ENCODE measurements at regions not wholly inside any gene's neighbourhood (a gene's known extent, or its start where the extent isn't known, plus 50 kb on each side); places are given as distances from the start of the nearest gene placed in this dataset.

- Histone ChIP-seq H3K27ac (no peak overlapping the region), H3K4me1 (replicated peaks in 1 of 2) (no peaks in the 10 kb centered on the region), H3K4me3 (no peak overlapping the region)
- ATAC-seq (replicated peaks in 6 of 8) = no peak
- 13 to 83% (median 67%) methylated on average over 1 to 2 of the region's 2 CpGs; no CpG with 5 or more reads in 3 of the 10 experiments for WGBS, 10 experiments
- in situ Hi-C loops (cut with MboI; ENCODE audit: low pct_unique_long_range_greater_than_20kb in 2 of 9, low sequenced_read_pairs in 9 of 9, unreplicated experiment in 9 of 9) = no loop called here
These were observed 147.2 kb downstream of the TRIB2 start for GRCh38 chr2:12863937-12864336.

DNA sequence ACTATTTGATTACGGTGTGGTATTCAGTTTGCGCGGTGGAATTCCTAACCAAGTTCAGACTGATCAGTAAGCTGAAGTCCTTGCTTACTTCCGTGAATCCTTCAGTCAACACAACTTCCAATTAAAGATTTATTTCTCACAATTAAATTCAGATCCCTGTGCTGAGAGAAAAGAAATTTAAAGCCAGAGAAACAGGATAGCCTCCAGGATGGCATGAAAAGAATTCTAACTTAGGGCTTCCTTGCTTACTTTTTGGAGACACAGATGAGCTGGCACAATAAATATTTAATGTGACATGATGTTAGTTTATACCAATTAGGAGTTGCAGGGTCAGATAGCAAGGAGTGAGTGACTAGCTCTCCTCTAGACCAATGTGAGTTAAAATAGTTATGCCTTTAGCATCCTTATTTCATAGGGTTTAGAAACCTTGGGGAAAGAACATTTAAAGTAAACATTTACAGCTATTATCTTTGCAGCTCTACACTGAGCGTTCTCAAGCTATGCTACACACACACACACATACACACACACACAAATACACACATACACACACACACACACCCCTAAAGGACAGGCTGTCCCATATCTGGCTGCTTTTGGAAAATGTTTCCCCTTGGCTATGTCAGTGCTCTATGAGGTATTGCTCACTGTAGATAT is 151.0 kb downstream of the TRIB2 start:
- in situ Hi-C loops (cut with MboI; ENCODE audit: low pct_unique_long_range_greater_than_20kb in 2 of 9, low sequenced_read_pairs in 9 of 9, unreplicated experiment in 9 of 9) = no loop called here
- Histone ChIP-seq H3K27ac (no peak overlapping the region), H3K4me3 (no peak overlapping the region), H3K4me1 (replicated peaks in 1 of 2) (peaks cover 0 to 14% of the 10 kb centered on the region in 2 donors)
- ATAC-seq (replicated peaks in 6 of 8) = no peak
- 78 to 100% (median 95%) methylated on average over 1 to 5 of the region's 5 CpGs; no CpG with 5 or more reads in 3 of the 10 experiments for WGBS, 10 experiments

DNA sequence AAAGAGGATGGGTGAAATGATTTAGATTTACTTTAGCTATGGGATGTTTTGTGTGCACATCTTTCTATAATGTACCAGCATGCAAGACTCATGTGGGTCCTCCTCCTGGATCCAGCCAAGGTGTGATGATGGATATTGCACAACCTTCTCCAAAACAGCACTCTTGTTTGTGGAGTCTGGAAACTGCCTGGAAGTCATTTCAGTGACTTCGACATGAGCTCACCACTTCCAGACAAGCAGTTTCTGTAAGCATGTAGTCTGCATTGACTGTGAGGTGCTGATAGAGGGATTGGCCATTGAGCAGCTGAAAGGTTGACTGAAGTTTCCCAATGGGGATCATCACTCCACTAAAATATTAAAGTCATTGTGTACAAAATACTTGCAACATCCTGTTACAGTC is 154.0 kb downstream of the TRIB2 start:
- Histone ChIP-seq H3K4me1 (replicated peaks in 1 of 2) (peaks cover 0 to 16% of the 10 kb centered on the region in 2 donors), H3K27ac (no peak overlapping the region), H3K4me3 (no peak overlapping the region)
- peak in 1 of 8 experiments; percentile 24 for ATAC-seq (replicated peaks in 6 of 8)
- 40 to 100% (median 80%) methylated on average over 1 of the region's 1 CpG; no CpG with 5 or more reads in 7 of the 10 experiments for WGBS, 10 experiments
- in situ Hi-C loops (cut with MboI; ENCODE audit: low pct_unique_long_range_greater_than_20kb in 2 of 9, low sequenced_read_pairs in 9 of 9, unreplicated experiment in 9 of 9) = no loop called here

- WGBS, 10 experiments = 74 to 100% (median 89%) methylated on average over 1 to 6 of the region's 6 CpGs
- H3K27ac ChIP-seq = no peak overlapping the region
- H3K4me1 ChIP-seq (replicated peaks in 1 of 2) = peaks cover 0 to 16% of the 10 kb centered on the region in 2 donors
- in situ Hi-C loops (cut with MboI; ENCODE audit: low pct_unique_long_range_greater_than_20kb in 2 of 9, low sequenced_read_pairs in 9 of 9, unreplicated experiment in 9 of 9) = no loop called here
- peak in 5 of 8 experiments; percentile 54 to 96 (median 72) for ATAC-seq (replicated peaks in 6 of 8)
- H3K4me3 ChIP-seq = no peak overlapping the region
These were observed 155.1 kb downstream of the TRIB2 start for GRCh38 chr2:12871694-12872315.

GRCh38 chr2:12877761-12878160 is 161.0 kb downstream of the TRIB2 start:
- Histone ChIP-seq H3K4me1 (replicated peaks in 1 of 2) (peaks cover 0 to 2% of the 10 kb centered on the region in 2 donors), H3K27ac (no peak overlapping the region), H3K4me3 (no peak overlapping the region)
- in situ Hi-C loops (cut with MboI; ENCODE audit: low pct_unique_long_range_greater_than_20kb in 2 of 9, low sequenced_read_pairs in 9 of 9, unreplicated experiment in 9 of 9) = no loop called here
- 0 to 92% (median 35%) methylated on average over 1 to 2 of the region's 2 CpGs for WGBS, 10 experiments
- no peak for ATAC-seq (replicated peaks in 6 of 8)

DNA sequence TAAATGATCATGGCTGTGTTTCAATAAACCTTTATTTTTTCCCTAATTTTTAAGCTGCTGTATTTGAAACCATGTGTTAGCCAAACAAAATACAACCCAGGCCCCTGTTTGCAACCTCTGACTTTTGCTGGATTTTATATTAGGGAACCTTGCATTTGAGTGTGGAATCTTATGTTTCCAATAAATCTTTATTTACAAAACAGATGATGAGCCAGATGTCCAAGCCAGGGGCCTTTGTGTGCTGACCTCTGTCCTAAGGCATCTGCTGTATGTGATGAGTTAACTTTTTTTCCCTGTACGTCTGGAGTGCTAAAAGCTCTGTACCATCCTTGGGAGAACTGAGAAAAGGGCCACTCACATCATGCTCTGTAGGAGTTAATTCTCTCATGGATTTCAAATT is 162.9 kb downstream of the TRIB2 start:
- in situ Hi-C loops (cut with MboI; ENCODE audit: low pct_unique_long_range_greater_than_20kb in 2 of 9, low sequenced_read_pairs in 9 of 9, unreplicated experiment in 9 of 9) = no loop called here
- Histone ChIP-seq H3K4me3 (no peak overlapping the region), H3K4me1 (replicated peaks in 1 of 2) (peaks cover 0 to 5% of the 10 kb centered on the region in 2 donors), H3K27ac (no peak overlapping the region)
- no peak for ATAC-seq (replicated peaks in 6 of 8)
- 57 to 100% (median 89%) methylated on average over 1 of the region's 1 CpG; no CpG with 5 or more reads in 4 of the 10 experiments for WGBS, 10 experiments

DNA sequence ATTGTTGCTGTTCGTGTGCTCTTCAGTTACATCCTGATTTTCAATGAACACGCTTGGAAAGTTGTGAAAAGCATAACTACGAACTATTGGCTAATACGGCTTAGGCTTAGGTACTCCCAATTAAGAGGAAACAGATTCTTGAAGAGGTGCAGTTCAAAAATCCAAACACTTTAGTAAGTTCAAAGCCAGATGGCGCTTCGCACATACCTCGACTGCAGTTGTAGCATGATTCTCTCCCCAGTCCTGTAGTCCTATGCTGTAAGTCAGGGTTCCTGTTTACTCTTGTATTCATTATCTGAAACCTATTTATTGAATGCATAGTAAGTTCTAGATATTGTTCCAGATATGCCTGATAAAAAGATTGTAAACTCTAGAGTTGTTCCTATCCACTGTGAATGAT is 165.2 kb downstream of the TRIB2 start:
- in situ Hi-C loops (cut with MboI; ENCODE audit: low pct_unique_long_range_greater_than_20kb in 2 of 9, low sequenced_read_pairs in 9 of 9, unreplicated experiment in 9 of 9) = no loop called here
- 56 to 100% (median 96%) methylated on average over 1 to 7 of the region's 7 CpGs; no CpG with 5 or more reads in 1 of the 10 experiments for WGBS, 10 experiments
- Histone ChIP-seq H3K27ac (no peak overlapping the region), H3K4me1 (replicated peaks in 1 of 2) (peaks cover 0 to 7% of the 10 kb centered on the region in 2 donors), H3K4me3 (no peak overlapping the region)
- no peak for ATAC-seq (replicated peaks in 6 of 8)

DNA sequence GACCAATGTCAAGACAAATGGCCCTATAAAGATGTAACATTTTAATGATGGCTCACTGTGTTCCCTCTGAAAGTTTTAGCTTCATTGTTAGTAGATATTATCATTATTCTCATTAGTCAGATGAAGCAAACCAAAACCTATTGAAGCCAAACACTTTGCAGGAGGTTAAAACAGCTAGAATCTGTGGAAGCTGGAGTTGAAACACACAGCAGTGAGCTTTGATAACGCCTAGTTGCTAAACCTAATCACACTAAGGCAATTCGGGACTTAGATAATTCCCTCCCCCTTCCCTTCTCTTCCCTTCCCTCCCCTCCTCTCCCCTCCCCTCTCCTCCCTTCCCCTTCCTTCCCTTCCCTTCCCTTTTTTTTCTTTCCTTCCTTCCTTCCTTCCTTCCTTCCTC is 165.7 kb downstream of the TRIB2 start:
- Histone ChIP-seq H3K27ac (no peak overlapping the region), H3K4me1 (replicated peaks in 1 of 2) (peaks cover 0 to 7% of the 10 kb centered on the region in 2 donors), H3K4me3 (no peak overlapping the region)
- in situ Hi-C loops (cut with MboI; ENCODE audit: low pct_unique_long_range_greater_than_20kb in 2 of 9, low sequenced_read_pairs in 9 of 9, unreplicated experiment in 9 of 9) = no loop called here
- no peak for ATAC-seq (replicated peaks in 6 of 8)
- WGBS, 10 experiments = 67% methylated on average over 1 of the region's 2 CpGs; no CpG with 5 or more reads in 9 of the 10 experiments

GRCh38 chr2:12883906-12884305 is 167.2 kb downstream of the TRIB2 start:
- peaks cover 0 to 13% of the 10 kb centered on the region in 2 donors for H3K4me1 ChIP-seq (replicated peaks in 1 of 2)
- H3K4me3 ChIP-seq = no peak overlapping the region
- 42 to 100% (median 75%) methylated on average over 1 to 2 of the region's 2 CpGs; no CpG with 5 or more reads in 2 of the 10 experiments for WGBS, 10 experiments
- ATAC-seq (replicated peaks in 6 of 8) = peak in 2 of 8 experiments; percentile 6 to 8
- in situ Hi-C loops (cut with MboI; ENCODE audit: low pct_unique_long_range_greater_than_20kb in 2 of 9, low sequenced_read_pairs in 9 of 9, unreplicated experiment in 9 of 9) = no loop called here
- H3K27ac ChIP-seq = no peak overlapping the region

- WGBS, 10 experiments = 12 to 100% (median 83%) methylated on average over 1 to 7 of the region's 7 CpGs; no CpG with 5 or more reads in 1 of the 10 experiments
- in situ Hi-C loops (cut with MboI; ENCODE audit: low pct_unique_long_range_greater_than_20kb in 2 of 9, low sequenced_read_pairs in 9 of 9, unreplicated experiment in 9 of 9) = no loop called here
- peak in 7 of 8 experiments; percentile 23 to 90 (median 52) for ATAC-seq (replicated peaks in 6 of 8)
These were observed 168.1 kb downstream of the TRIB2 start for GRCh38 chr2:12884713-12885282.

DNA sequence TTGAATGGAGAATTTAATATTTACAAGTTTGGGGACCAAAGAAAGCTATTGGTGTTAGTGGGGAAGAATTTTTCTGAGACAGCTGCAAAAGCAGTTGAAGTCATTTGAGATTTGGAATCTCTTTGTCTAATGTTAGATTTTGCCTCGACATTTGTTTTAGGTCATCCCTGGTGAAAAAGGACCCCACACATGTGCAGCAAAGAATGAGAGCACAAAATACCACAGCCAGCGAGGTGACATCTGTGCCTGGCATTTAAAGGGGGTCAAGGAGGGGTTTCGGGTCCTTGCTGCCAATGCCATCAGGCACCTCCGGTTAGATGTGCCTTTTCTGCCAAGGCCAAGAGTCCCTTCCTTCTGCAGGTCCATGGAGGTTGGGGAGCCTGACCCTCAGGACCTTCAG is 173.3 kb downstream of the TRIB2 start:
- WGBS, 10 experiments = 14 to 100% (median 71%) methylated on average over 1 to 4 of the region's 4 CpGs; no CpG with 5 or more reads in 2 of the 10 experiments
- H3K27ac ChIP-seq = no peak overlapping the region
- H3K4me1 ChIP-seq (replicated peaks in 1 of 2) = peaks cover 0 to 7% of the 10 kb centered on the region in 2 donors
- ATAC-seq (replicated peaks in 6 of 8) = no peak
- no peak overlapping the region for H3K4me3 ChIP-seq
- in situ Hi-C loops (cut with MboI; ENCODE audit: low pct_unique_long_range_greater_than_20kb in 2 of 9, low sequenced_read_pairs in 9 of 9, unreplicated experiment in 9 of 9) = no loop called here

More at GRCh38 chr2:12884713-12885282, 168.1 kb downstream of the TRIB2 start:
- H3K4me1 ChIP-seq (replicated peaks in 1 of 2) = peaks cover 0 to 13% of the 10 kb centered on the region in 2 donors
- H3K27ac ChIP-seq = no peak overlapping the region
- no peak overlapping the region for H3K4me3 ChIP-seq

- 7 to 100% (median 80%) methylated on average over 1 to 6 of the region's 6 CpGs; no CpG with 5 or more reads in 1 of the 10 experiments for WGBS, 10 experiments
- H3K4me3 ChIP-seq = no peak overlapping the region
- no peak overlapping the region for H3K27ac ChIP-seq
- in situ Hi-C loops (cut with MboI; ENCODE audit: low pct_unique_long_range_greater_than_20kb in 2 of 9, low sequenced_read_pairs in 9 of 9, unreplicated experiment in 9 of 9) = no loop called here
- ATAC-seq (replicated peaks in 6 of 8) = peak in 3 of 8 experiments; percentile 91 to 99 (median 97)
- peaks cover 0 to 6% of the 10 kb centered on the region in 2 donors for H3K4me1 ChIP-seq (replicated peaks in 1 of 2)
These were observed 173.8 kb downstream of the TRIB2 start for GRCh38 chr2:12890481-12890991.

GRCh38 chr2:12895017-12895416 is 178.3 kb downstream of the TRIB2 start:
- H3K27ac ChIP-seq = no peak overlapping the region
- in situ Hi-C loops (cut with MboI; ENCODE audit: low pct_unique_long_range_greater_than_20kb in 2 of 9, low sequenced_read_pairs in 9 of 9, unreplicated experiment in 9 of 9) = no loop called here
- no peak for ATAC-seq (replicated peaks in 6 of 8)
- 63 to 100% (median 81%) methylated on average over 1 to 2 of the region's 2 CpGs; no CpG with 5 or more reads in 2 of the 10 experiments for WGBS, 10 experiments
- H3K4me1 ChIP-seq (replicated peaks in 1 of 2) = no peaks in the 10 kb centered on the region
- H3K4me3 ChIP-seq = no peak overlapping the region
